SU-DHL-6 (cell line): ENCODE measurements at regions not wholly inside any gene's neighbourhood (a gene's known extent, or its start where the extent isn't known, plus 50 kb on each side); places are given as distances from the start of the nearest gene placed in this dataset.
"Not testable (repeated sequence)": the region's sequence is repeated elsewhere in the genome, so short reads cannot be mapped to it uniquely, and the experiment has no call there.

Source experiments
- H2AFZ ChIP-seq: fragments of 200-600 bp; sonication (generic); 2 replicates; pipeline ENCODE4 v1.6.1; 2014; ENCODE audit warnings: low read depth, mild to moderate bottlenecking, moderate library complexity, mixed read lengths, antibody characterized with exemption, low read length; ENCODE audit not compliant: severe bottlenecking
- H3F3A ChIP-seq: fragments of 200-600 bp; shearing (Covaris generic); 2 replicates; pipeline ENCODE4 v1.6.0; 2016; ENCODE audit warnings: antibody characterized with exemption, mild to moderate bottlenecking; ENCODE audit not compliant: insufficient read depth
- H3K27ac ChIP-seq: fragments of 200-600 bp; sonication (generic); 2 replicates; pipeline ENCODE4 v1.5.1; 2016; ENCODE audit warnings: low read depth, mild to moderate bottlenecking, low read length, moderate library complexity, mixed read lengths
- H3K27me3 ChIP-seq: fragments of 200-600 bp; sonication (generic), shearing (Covaris generic); 2 replicates; pipeline ENCODE4 v1.6.0; 2014; ENCODE audit warnings: mild to moderate bottlenecking, low read length
- H3K36me3 ChIP-seq: fragments of 200-600 bp; sonication (generic); 2 replicates; pipeline ENCODE4 v1.6.1; 2014; ENCODE audit warnings: mild to moderate bottlenecking, low read length, mixed read lengths
- H3K4me2 ChIP-seq: fragments of 300-600, 200-600 bp; shearing (Covaris generic), sonication (generic); 2 replicates; pipeline ENCODE4 v1.6.0; 2014; ENCODE audit warnings: low read length, low read depth, mild to moderate bottlenecking; ENCODE audit not compliant: poor library complexity, severe bottlenecking
- H3K4me3 ChIP-seq: fragments of 200-600 bp; sonication (generic); 2 replicates; pipeline ENCODE4 v1.5.1; 2014; ENCODE audit warnings: antibody characterized with exemption, low read length, mild to moderate bottlenecking, mixed read lengths; ENCODE audit not compliant: insufficient read depth, poor library complexity, severe bottlenecking
- H3K79me2 ChIP-seq: fragments of 200-600 bp; sonication (generic); 2 replicates; pipeline ENCODE4 v1.6.1; 2014; ENCODE audit warnings: mild to moderate bottlenecking, low read length, moderate library complexity; ENCODE audit not compliant: insufficient read depth
- H3K9ac ChIP-seq: fragments of 200-600 bp; sonication (generic); 2 replicates; pipeline ENCODE4 v1.7.0; 2014; ENCODE audit warnings: mild to moderate bottlenecking, low read length
- H3K9me2 ChIP-seq: fragments of 200-600 bp; sonication (generic); replicated peaks from 2 replicates; pipeline ENCODE4 v1.6.1; 2014; ENCODE audit warnings: low read length; ENCODE audit not compliant: insufficient read depth
- H3K9me3 ChIP-seq: fragments of 200-600 bp; sonication (generic); 2 replicates; pipeline ENCODE4 v1.6.1; 2014; ENCODE audit warnings: low read length, mixed read lengths; ENCODE audit not compliant: insufficient read depth
- H4K20me1 ChIP-seq: fragments of 200-600 bp; sonication (generic); 2 replicates; pipeline ENCODE4 v1.6.1; 2014; ENCODE audit warnings: low read depth, mild to moderate bottlenecking, antibody characterized with exemption, low read length, moderate library complexity, mixed read lengths
- EZH2phosphoT487 ChIP-seq: fragments of 200-600 bp; sonication (generic), shearing (Covaris generic); conservative IDR thresholded peaks from 2 replicates; pipeline ENCODE4 v1.6.1; 2018; ENCODE audit warnings: mild to moderate bottlenecking, antibody characterized with exemption, low read length, moderate library complexity, mixed read lengths
- TF ChIP-seq, protein P1 (sequence below): fragments of 200-600 bp; sonication (generic); IDR thresholded peaks from one replicate; pipeline ENCODE4 v1.5.1; 2017; ENCODE audit warnings: antibody characterized with exemption, mild to moderate bottlenecking, low read length, moderate library complexity; ENCODE audit not compliant: insufficient read depth, poor library complexity, severe bottlenecking

DNA sequence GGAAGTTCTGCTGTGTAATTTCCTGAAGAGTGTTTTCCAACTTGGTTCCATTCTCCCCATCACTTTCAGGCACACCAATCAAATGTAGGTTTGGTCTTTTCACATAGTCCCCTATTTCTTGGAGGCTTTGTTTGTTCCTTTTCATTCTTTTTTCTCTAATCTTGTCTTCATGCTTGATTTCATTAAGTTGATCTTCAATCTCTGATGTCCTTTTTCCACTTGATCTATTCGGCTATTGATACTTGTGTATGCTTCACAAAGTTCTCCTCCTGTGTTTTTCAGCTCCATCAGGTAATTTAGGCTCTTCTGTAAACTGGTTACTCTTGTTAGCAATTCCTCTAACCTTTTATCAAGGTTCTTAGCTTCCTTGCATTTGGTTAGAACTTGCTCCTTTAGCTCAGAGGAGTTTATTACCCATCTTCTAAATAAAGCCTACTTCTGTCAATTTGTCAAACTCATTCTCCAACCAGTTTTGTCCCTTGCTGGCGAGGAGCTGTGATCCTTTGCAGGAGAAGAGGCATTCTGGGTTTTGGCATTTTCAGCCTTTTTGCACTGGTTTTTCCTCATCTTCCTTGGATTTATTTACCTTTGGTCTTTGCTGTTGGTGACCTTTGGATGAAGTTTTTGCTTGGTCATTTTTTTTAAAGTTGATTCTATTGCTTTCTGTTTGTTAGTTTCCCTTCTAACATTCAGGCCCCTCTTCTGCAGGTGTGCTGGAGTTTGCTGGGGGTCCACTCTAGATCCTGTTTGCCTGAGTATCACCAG, 261.5 kb downstream of the FOXG1 start:
- not testable (repeated sequence) for H3K9me2 ChIP-seq, H3K36me3 ChIP-seq, H3K9me3 ChIP-seq, H3F3A ChIP-seq, H3K79me2 ChIP-seq, H3K4me3 ChIP-seq, H3K27ac ChIP-seq, H3K9ac ChIP-seq, H3K4me2 ChIP-seq, H4K20me1 ChIP-seq, H3K27me3 ChIP-seq, H2AFZ ChIP-seq

DNA sequence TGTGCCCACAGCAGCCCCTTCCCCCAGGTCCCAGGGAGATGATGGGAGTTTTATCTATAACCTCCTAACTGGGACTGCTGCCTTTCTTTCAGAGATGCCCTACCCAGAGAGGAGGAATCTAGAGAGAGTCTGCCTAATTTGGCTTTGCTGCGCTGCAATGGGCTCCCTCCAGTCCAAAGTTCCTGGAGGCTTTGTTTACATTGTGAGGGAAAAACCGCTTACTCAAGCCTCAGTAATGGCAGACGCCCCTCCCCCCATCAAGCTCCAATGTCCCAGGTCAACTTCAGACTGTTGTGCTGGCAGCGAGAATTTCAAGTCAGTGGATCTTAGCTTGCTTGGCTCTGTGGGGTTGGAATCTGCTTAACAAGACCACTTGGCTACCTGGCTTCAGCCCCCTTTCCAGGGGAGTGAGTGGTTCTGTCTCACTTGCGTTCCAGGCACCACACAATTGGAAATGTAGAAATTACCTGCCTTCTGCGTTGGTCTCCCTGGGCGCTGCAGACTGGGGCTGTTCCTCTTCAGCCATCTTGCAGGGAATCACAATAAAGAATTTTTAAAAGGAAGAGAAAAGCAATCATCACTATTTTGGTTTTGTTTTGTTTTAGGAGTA, 262.5 kb downstream of the FOXG1 start:
- no peak overlapping the region for H3K4me2 ChIP-seq
- no peak overlapping the region for H3K27ac ChIP-seq

DNA sequence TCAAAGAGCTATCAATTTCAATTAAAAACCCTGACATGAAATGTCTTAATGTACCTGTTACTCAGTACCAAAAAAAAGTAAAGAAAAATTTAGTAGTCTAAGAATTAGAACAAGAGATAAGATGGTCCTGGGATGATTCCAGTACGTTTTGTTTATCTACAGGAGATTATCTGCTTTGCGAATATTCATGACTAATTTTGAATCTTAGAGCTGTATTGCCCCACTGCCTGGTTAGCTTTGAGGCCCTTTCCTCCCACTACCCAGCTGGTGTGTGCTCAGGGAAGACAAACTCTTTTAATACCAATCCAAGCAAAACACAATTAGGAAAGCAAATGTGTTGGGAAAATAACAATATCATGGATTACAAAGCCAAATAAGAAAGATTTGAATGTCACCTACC, 263.5 kb downstream of the FOXG1 start:
- H3K4me3 ChIP-seq = no peak overlapping the region
- no peak for TF ChIP-seq EZH2phosphoT487
- TF ChIP-seq, protein P1, sequence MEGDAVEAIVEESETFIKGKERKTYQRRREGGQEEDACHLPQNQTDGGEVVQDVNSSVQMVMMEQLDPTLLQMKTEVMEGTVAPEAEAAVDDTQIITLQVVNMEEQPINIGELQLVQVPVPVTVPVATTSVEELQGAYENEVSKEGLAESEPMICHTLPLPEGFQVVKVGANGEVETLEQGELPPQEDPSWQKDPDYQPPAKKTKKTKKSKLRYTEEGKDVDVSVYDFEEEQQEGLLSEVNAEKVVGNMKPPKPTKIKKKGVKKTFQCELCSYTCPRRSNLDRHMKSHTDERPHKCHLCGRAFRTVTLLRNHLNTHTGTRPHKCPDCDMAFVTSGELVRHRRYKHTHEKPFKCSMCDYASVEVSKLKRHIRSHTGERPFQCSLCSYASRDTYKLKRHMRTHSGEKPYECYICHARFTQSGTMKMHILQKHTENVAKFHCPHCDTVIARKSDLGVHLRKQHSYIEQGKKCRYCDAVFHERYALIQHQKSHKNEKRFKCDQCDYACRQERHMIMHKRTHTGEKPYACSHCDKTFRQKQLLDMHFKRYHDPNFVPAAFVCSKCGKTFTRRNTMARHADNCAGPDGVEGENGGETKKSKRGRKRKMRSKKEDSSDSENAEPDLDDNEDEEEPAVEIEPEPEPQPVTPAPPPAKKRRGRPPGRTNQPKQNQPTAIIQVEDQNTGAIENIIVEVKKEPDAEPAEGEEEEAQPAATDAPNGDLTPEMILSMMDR = no peak
- no peaks in the 10 kb centered on the region for H4K20me1 ChIP-seq
- peak overlapping the region; percentile 5 for H2AFZ ChIP-seq
- no peaks in the 10 kb centered on the region for H3K36me3 ChIP-seq
- no peaks in the 10 kb centered on the region for H3K9me2 ChIP-seq
- H3K79me2 ChIP-seq = no peaks in the 10 kb centered on the region
- H3K4me2 ChIP-seq = no peak overlapping the region
- no peaks in the 10 kb centered on the region for H3F3A ChIP-seq
- H3K9ac ChIP-seq = no peak overlapping the region
- no peak overlapping the region for H3K27ac ChIP-seq
- H3K27me3 ChIP-seq = no peaks in the 10 kb centered on the region
- no peaks in the 10 kb centered on the region for H3K9me3 ChIP-seq

More for the DNA sequence above, 262.5 kb downstream of the FOXG1 start:
- no peaks in the 10 kb centered on the region for H3K9me2 ChIP-seq
- no peaks in the 10 kb centered on the region for H3F3A ChIP-seq
- TF ChIP-seq EZH2phosphoT487 = no peak
- TF ChIP-seq, protein P1 = no peak
- H3K27me3 ChIP-seq = no peaks in the 10 kb centered on the region
- H3K79me2 ChIP-seq = no peaks in the 10 kb centered on the region
- H2AFZ ChIP-seq = no peak overlapping the region
- H3K9me3 ChIP-seq = no peaks in the 10 kb centered on the region
- no peaks in the 10 kb centered on the region for H3K36me3 ChIP-seq
- no peak overlapping the region for H3K9ac ChIP-seq
- H4K20me1 ChIP-seq = no peaks in the 10 kb centered on the region
- H3K4me3 ChIP-seq = no peak overlapping the region

DNA sequence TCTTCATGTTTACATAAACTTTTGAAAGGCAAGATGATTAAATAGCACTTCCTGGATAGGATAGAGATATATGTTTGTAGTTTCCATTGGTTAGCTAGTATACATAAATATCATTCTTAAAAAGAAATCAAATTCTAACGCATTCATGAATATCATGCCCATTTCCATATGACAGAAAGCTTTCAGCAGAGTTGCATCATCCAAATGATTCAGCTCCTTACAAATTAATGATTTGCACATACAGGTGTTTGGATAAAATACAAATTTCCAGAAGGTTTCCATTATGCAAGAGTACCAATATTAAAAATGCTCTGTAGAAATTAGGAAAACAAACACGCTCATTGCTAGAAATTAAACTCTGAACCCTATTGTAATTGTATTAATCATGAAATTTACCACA, 264.4 kb downstream of the FOXG1 start:
- Histone ChIP-seq H2AFZ (peak overlapping the region; percentile 5), H3K9me3 (no peaks in the 10 kb centered on the region), H3K79me2 (no peaks in the 10 kb centered on the region), H4K20me1 (no peaks in the 10 kb centered on the region), H3K27ac (no peak overlapping the region), H3K9ac (no peak overlapping the region), H3F3A (no peaks in the 10 kb centered on the region), H3K36me3 (no peaks in the 10 kb centered on the region), H3K4me3 (no peak overlapping the region), H3K27me3 (no peaks in the 10 kb centered on the region), H3K9me2 (no peaks in the 10 kb centered on the region), H3K4me2 (no peak overlapping the region)
- TF ChIP-seq, protein P1 = no peak
- no peak for TF ChIP-seq EZH2phosphoT487
